Epithelial cell of prostate (primary cell): ENCODE measurements at regions not wholly inside any gene's neighbourhood (a gene's known extent, or its start where the extent isn't known, plus 50 kb on each side); places are given as distances from the start of the nearest gene placed in this dataset.
"Not testable (repeated sequence)": the region's sequence is repeated elsewhere in the genome, so short reads cannot be mapped to it uniquely, and the experiment has no call there.

Experiments
- DNase-seq: peaks from one replicate; pipeline ENCODE4 v3.0.0-alpha.2; 2011; ENCODE audit warnings: low read depth, low spot score
- H3K27ac ChIP-seq: fragments of 450-650 bp; 2 replicates; pipeline ENCODE4 v1.5.1; 2017; ENCODE audit warnings: mild to moderate bottlenecking

GRCh38 chr3:102354818-102355515 is 79.8 kb upstream of the ZPLD1 start:
- DNase-seq: peak; percentile 64
- peak overlapping the region; percentile 95 for H3K27ac ChIP-seq

GRCh38 chr3:102356506-102356905 is 78.3 kb upstream of the ZPLD1 start:
- H3K27ac ChIP-seq: peak overlapping the region; percentile 95
- no peak for DNase-seq

GRCh38 chr3:102357313-102357712 is 77.5 kb upstream of the ZPLD1 start:
- H3K27ac ChIP-seq, DNase-seq: not testable (repeated sequence)

- no peak for DNase-seq
- H3K27ac ChIP-seq: no peak overlapping the region
Measured at GRCh38 chr3:102360183-102360860, 74.5 kb upstream of the ZPLD1 start.

- H3K27ac ChIP-seq: no peak overlapping the region
Measured at GRCh38 chr3:102361101-102361500, 73.7 kb upstream of the ZPLD1 start.

GRCh38 chr3:102366116-102366515 is 68.7 kb upstream of the ZPLD1 start:
- H3K27ac ChIP-seq, DNase-seq: not testable (repeated sequence)

More at GRCh38 chr3:102361101-102361500, 73.7 kb upstream of the ZPLD1 start:
- no peak for DNase-seq

GRCh38 chr3:102374863-102375634 is 59.8 kb upstream of the ZPLD1 start:
- H3K27ac ChIP-seq: no peak overlapping the region

GRCh38 chr3:102378216-102378615 is 56.6 kb upstream of the ZPLD1 start:
- peak overlapping the region; percentile 73 for H3K27ac ChIP-seq
- DNase-seq: peak; percentile 92

More at GRCh38 chr3:102374863-102375634, 59.8 kb upstream of the ZPLD1 start:
- no peak for DNase-seq

- not testable (repeated sequence) for H3K27ac ChIP-seq, DNase-seq
Measured at GRCh38 chr3:102382201-102382600, 52.6 kb upstream of the ZPLD1 start.
